Ovary (tissue), 3 donors: ENCODE measurements at regions not wholly inside any gene's neighbourhood (a gene's known extent, or its start where the extent isn't known, plus 50 kb on each side); places are given as distances from the start of the nearest gene placed in this dataset.

Experiments used
- CTCF ChIP-seq, 3 donors: fragments of 450-650 bp in 2 of 3; fragments of 200-600 bp in 1 of 3; IDR thresholded peaks; one replicate each; pipeline versions ENCODE4 v1.5.1 to v1.8.0; 2016 to 2022; ENCODE audit warnings: antibody characterized with exemption in 3 of 3, mild to moderate bottlenecking in 1 of 3
- POLR2A ChIP-seq: fragments of 450-650 bp; IDR thresholded peaks from one replicate; pipeline ENCODE4 v1.6.1; 2017; ENCODE audit warnings: antibody characterized with exemption, mild to moderate bottlenecking, moderate library complexity
- donor health status: DM: no; HTN: no; CAD: no.

- TF ChIP-seq CTCF (IDR thresholded peaks at IDR 0.05) (no peak), POLR2A (no peak)
These were observed 76.4 kb upstream of the VSTM2B start for GRCh38 chr19:29449371-29449770.
